Stomach (tissue), 4 donors: ENCODE measurements at regions not wholly inside any gene's neighbourhood (a gene's known extent, or its start where the extent isn't known, plus 50 kb on each side); places are given as distances from the start of the nearest gene placed in this dataset.

Experiments
- POLR2A ChIP-seq, 4 donors: fragments of 450-650 bp; IDR thresholded peaks; one replicate each; pipeline ENCODE4 v1.6.1; 2016; ENCODE audit warnings: antibody characterized with exemption in 4 of 4, control low read depth in 2 of 4, mild to moderate bottlenecking in 1 of 4, moderate library complexity in 1 of 4
- POLR2AphosphoS5 ChIP-seq, 3 donors: sonication (generic); formaldehyde crosslinking; IDR thresholded peaks; one replicate each; pipeline ENCODE4 v1.6.1; 2016; ENCODE audit warnings: antibody characterized with exemption in 3 of 3
- TF ChIP-seq, protein P1 (sequence below), 7 experiments: fragments of 450-650 bp in 4 of 7; fragments of 200-600 bp in 3 of 7; sonication (generic) in 3 of 7; IDR thresholded peaks; one replicate each; pipeline ENCODE4 v1.5.1; 2016 to 2019; ENCODE audit warnings: antibody characterized with exemption in 7 of 7, control low read depth in 2 of 7, mild to moderate bottlenecking in 1 of 7

DNA sequence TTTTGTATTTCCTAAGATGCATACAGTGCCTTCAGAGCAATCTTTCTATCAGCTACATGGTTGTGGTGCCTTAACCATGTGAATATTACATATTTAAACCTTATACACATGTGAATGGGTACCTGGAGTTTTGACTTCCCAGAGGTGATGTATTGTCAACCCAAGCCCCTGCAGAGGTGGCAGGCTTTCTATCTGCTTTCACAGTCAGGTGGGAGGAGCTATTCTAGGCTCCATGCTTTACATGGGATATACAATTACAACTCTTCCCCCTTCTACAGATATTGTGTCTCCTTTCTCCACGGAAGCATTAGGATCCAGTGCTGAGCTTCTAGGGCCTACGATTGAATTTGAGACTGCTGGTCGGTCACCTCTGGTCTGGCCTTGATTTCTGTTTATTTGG is 89.8 kb upstream of the TUT7 start:
- TF ChIP-seq, protein P1, sequence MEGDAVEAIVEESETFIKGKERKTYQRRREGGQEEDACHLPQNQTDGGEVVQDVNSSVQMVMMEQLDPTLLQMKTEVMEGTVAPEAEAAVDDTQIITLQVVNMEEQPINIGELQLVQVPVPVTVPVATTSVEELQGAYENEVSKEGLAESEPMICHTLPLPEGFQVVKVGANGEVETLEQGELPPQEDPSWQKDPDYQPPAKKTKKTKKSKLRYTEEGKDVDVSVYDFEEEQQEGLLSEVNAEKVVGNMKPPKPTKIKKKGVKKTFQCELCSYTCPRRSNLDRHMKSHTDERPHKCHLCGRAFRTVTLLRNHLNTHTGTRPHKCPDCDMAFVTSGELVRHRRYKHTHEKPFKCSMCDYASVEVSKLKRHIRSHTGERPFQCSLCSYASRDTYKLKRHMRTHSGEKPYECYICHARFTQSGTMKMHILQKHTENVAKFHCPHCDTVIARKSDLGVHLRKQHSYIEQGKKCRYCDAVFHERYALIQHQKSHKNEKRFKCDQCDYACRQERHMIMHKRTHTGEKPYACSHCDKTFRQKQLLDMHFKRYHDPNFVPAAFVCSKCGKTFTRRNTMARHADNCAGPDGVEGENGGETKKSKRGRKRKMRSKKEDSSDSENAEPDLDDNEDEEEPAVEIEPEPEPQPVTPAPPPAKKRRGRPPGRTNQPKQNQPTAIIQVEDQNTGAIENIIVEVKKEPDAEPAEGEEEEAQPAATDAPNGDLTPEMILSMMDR (IDR thresholded peaks at IDR 0.05): no peak
- TF ChIP-seq POLR2A (IDR thresholded peaks at IDR 0.05) (no peak), POLR2AphosphoS5 (IDR thresholded peaks at IDR 0.05) (no peak)
